ENCODE measurements at regions not wholly inside any gene's neighbourhood (a gene's known extent, or its start where the extent isn't known, plus 50 kb on each side); places are given as distances from the start of the nearest gene placed in this dataset.
A peak's percentile ranks its signal among the peaks of the same experiment; 100 is the strongest.

- TF ChIP-seq SAP30 (IDR thresholded peaks at IDR 0.05; ENCODE audit: insufficient read depth, insufficient replicate concordance, low read length) (no peak), BCL11A (IDR thresholded peaks at IDR 0.05; ENCODE audit: low read depth in 2 of 2, low read length in 2 of 2) (no peak), BRCA1 (IDR thresholded peaks at IDR 0.05; ENCODE audit: low read depth, low read length) (no peak), BACH1 (IDR thresholded peaks at IDR 0.05; ENCODE audit: low read length) (peak; percentile 46), NANOG (IDR thresholded peaks at IDR 0.05; ENCODE audit: insufficient read depth, low read depth, low read length, poor library complexity, severe bottlenecking) (peak; percentile 46), SP2 (IDR thresholded peaks at IDR 0.05; ENCODE audit: low read length) (no peak), POLR2AphosphoS5 (IDR thresholded peaks at IDR 0.05; ENCODE audit: low read depth, low read length) (peak; percentile 92), ATF2 (IDR thresholded peaks at IDR 0.05; ENCODE audit: low read length) (no peak; the same call in 1 of the 2 replicates), HDAC6 (IDR thresholded peaks at IDR 0.05; ENCODE audit: low read depth, low read length) (no peak), CBX8 (IDR thresholded peaks at IDR 0.05; ENCODE audit: borderline replicate concordance, low read depth, low read length) (no peak), CREB1 (IDR thresholded peaks at IDR 0.05) (peak; percentile 15; the same call in 1 of the 2 replicates), ZNF274 (IDR thresholded peaks at IDR 0.05; ENCODE audit: borderline replicate concordance, extremely low read depth, low read length) (no peak), SUZ12 (IDR thresholded peaks at IDR 0.05; ENCODE audit: low read length) (no peak), CBX5 (IDR thresholded peaks at IDR 0.05; ENCODE audit: low read depth, low read length) (no peak), SIN3A (conservative IDR thresholded peaks at IDR 0.05 in 1 of 2, IDR thresholded peaks at IDR 0.05 in 1 of 2; ENCODE audit: low read depth in 1 of 2, low read length in 2 of 2) (peak in 1 of 2 experiments; percentile 53; a peak in 1 of 4 replicates), GTF2F1 (IDR thresholded peaks at IDR 0.05; ENCODE audit: borderline replicate concordance, low read depth, low read length) (no peak; the same call in 1 of the 2 replicates), ASH2L (IDR thresholded peaks at IDR 0.05; ENCODE audit: low read length) (no peak), SRF (IDR thresholded peaks at IDR 0.05; ENCODE audit: low read depth, low read length) (no peak), SP4 (IDR thresholded peaks at IDR 0.05; ENCODE audit: low read length) (no peak)
Observed at GRCh38 chr17:73820686-73821448, 176.6 kb upstream of the SDK2 start (continued).
